Neural cell (in vitro differentiated cells): ENCODE measurements at regions not wholly inside any gene's neighbourhood (a gene's known extent, or its start where the extent isn't known, plus 50 kb on each side); places are given as distances from the start of the nearest gene placed in this dataset.

Experiments
- H2AFZ ChIP-seq: fragments of 200-600, 300-800 bp; sonication (generic), shearing (Covaris generic); 2 replicates; pipeline ENCODE4 v1.6.0; 2014; ENCODE audit warnings: low read depth, mild to moderate bottlenecking, antibody characterized with exemption, low read length, moderate library complexity
- H3F3A ChIP-seq: fragments of 200-600 bp; shearing (Covaris generic); 2 replicates; pipeline ENCODE4 v1.6.1; 2016; ENCODE audit warnings: mild to moderate bottlenecking, moderate library complexity, mixed read lengths, antibody characterized with exemption, low read length; ENCODE audit not compliant: insufficient read depth, poor library complexity, severe bottlenecking
- H3K27ac ChIP-seq: fragments of 200-600, 300-800 bp; sonication (generic), shearing (Covaris generic); 2 replicates; pipeline ENCODE4 v1.5.1; 2014; ENCODE audit warnings: mild to moderate bottlenecking, low read length, moderate library complexity
- H3K27me3 ChIP-seq: fragments of 300-800, 200-600 bp; sonication (generic), shearing (Covaris generic); 2 replicates; pipeline ENCODE4 v1.6.0; 2014; ENCODE audit warnings: mild to moderate bottlenecking, low read depth, low read length, moderate library complexity; ENCODE audit not compliant: insufficient read depth
- H3K36me3 ChIP-seq: fragments of 300-800, 200-600 bp; sonication (generic), shearing (Covaris generic); 2 replicates; pipeline ENCODE4 v1.5.1; 2014; ENCODE audit warnings: mild to moderate bottlenecking, antibody characterized with exemption, low read length, moderate library complexity; ENCODE audit not compliant: insufficient read depth
- H3K4me2 ChIP-seq: fragments of 300-800, 200-600 bp; sonication (generic), shearing (Covaris generic); 2 replicates; pipeline ENCODE4 v1.6.0; 2014; ENCODE audit warnings: mild to moderate bottlenecking, low read length
- H3K4me3 ChIP-seq: fragments of 300-800, 200-600 bp; sonication (generic), shearing (Covaris generic); 2 replicates; pipeline ENCODE4 v1.5.1; 2014; ENCODE audit warnings: mild to moderate bottlenecking, low read length, moderate library complexity
- H3K79me2 ChIP-seq: fragments of 200-600 bp; shearing (Covaris generic); replicated peaks from 2 replicates; pipeline ENCODE4 v1.6.0; 2014; ENCODE audit warnings: mild to moderate bottlenecking, low read length, moderate library complexity; ENCODE audit not compliant: insufficient read depth
- H3K9ac ChIP-seq: fragments of 300-800, 200-600 bp; sonication (generic), shearing (Covaris generic); 2 replicates; pipeline ENCODE4 v1.6.1; 2016; ENCODE audit warnings: mild to moderate bottlenecking, low read length, mixed read lengths
- H3K9me2 ChIP-seq: fragments of 200-600 bp; shearing (Covaris generic); 2 replicates; pipeline ENCODE4 v1.6.1; 2016; ENCODE audit warnings: mild to moderate bottlenecking, low read length, mixed read lengths; ENCODE audit not compliant: insufficient read depth
- H3K9me3 ChIP-seq: fragments of 200-600, 300-800 bp; sonication (generic), shearing (Covaris generic); 2 replicates; pipeline ENCODE4 v1.6.1; 2016; ENCODE audit warnings: mild to moderate bottlenecking, mixed run types, low read length, moderate library complexity, mixed read lengths
- H4K20me1 ChIP-seq: fragments of 200-600 bp; shearing (Covaris generic); 2 replicates; pipeline ENCODE4 v1.6.1; 2016; ENCODE audit warnings: mild to moderate bottlenecking, mixed run types; ENCODE audit not compliant: insufficient read depth
- CTCF ChIP-seq: fragments of 450-650 bp; IDR thresholded peaks from 2 replicates; pipeline ENCODE4 v1.5.1; 2014; ENCODE audit warnings: antibody characterized with exemption, mild to moderate bottlenecking, moderate library complexity; ENCODE audit not compliant: poor library complexity, severe bottlenecking
- EP300 ChIP-seq: fragments of 450-650 bp; conservative IDR thresholded peaks from 2 replicates; pipeline ENCODE4 v1.6.1; 2014; ENCODE audit warnings: antibody characterized with exemption, mild to moderate bottlenecking, moderate library complexity; ENCODE audit not compliant: poor library complexity, severe bottlenecking
- EZH2 ChIP-seq: fragments of 200-600, 300-800 bp; shearing (Covaris generic), sonication (generic); IDR thresholded peaks from 2 replicates; pipeline ENCODE4 v1.6.1; 2014; ENCODE audit warnings: antibody characterized with exemption, low read length, borderline replicate concordance, mild to moderate bottlenecking; ENCODE audit not compliant: insufficient read depth, poor library complexity, severe bottlenecking
- MXI1 ChIP-seq: fragments of 450-650 bp; conservative IDR thresholded peaks from 2 replicates; pipeline ENCODE4 v1.6.1; 2014; ENCODE audit warnings: antibody characterized with exemption, mild to moderate bottlenecking; ENCODE audit not compliant: poor library complexity, severe bottlenecking
- POLR2AphosphoS5 ChIP-seq: IDR thresholded peaks from 2 replicates; pipeline ENCODE4 v1.6.1; 2012
- RAD21 ChIP-seq: fragments of 450-650 bp; conservative IDR thresholded peaks from 2 replicates; pipeline ENCODE4 v1.6.1; 2014; ENCODE audit warnings: antibody characterized with exemption, mild to moderate bottlenecking, moderate library complexity
- REST ChIP-seq: IDR thresholded peaks from 2 replicates; pipeline ENCODE4 v1.6.1; 2012; ENCODE audit warnings: borderline replicate concordance
- SMC3 ChIP-seq: fragments of 450-650 bp; conservative IDR thresholded peaks from 2 replicates; pipeline ENCODE4 v1.6.1; 2014; ENCODE audit warnings: antibody characterized with exemption, mild to moderate bottlenecking, moderate library complexity; ENCODE audit not compliant: poor library complexity
- TAF1 ChIP-seq: IDR thresholded peaks from 2 replicates; pipeline ENCODE4 v1.6.1; 2012; ENCODE audit warnings: low read depth

- no peak overlapping the region for H3K9ac ChIP-seq
These were observed 250.9 kb upstream of the CRY1 start for GRCh38 chr12:107344035-107344808.

GRCh38 chr12:107347261-107347660 lies 253.9 kb upstream of the CRY1 start:
- Histone ChIP-seq H3K9me3 (no peaks in the 10 kb centered on the region), H4K20me1 (no peaks in the 10 kb centered on the region), H3K4me2 (no peak overlapping the region), H2AFZ (no peak overlapping the region), H3K9ac (no peak overlapping the region), H3K36me3 (no peaks in the 10 kb centered on the region), H3K79me2 (no peaks in the 10 kb centered on the region), H3K27me3 (no peaks in the 10 kb centered on the region), H3K9me2 (no peaks in the 10 kb centered on the region), H3K27ac (no peak overlapping the region), H3F3A (no peaks in the 10 kb centered on the region), H3K4me3 (no peak overlapping the region)
- no peak for TF ChIP-seq CTCF
- TF ChIP-seq EZH2 = no peak
- TF ChIP-seq MXI1 = no peak
- TF ChIP-seq SMC3 = no peak
- no peak for TF ChIP-seq POLR2AphosphoS5
- TF ChIP-seq EP300 = no peak
- no peak for TF ChIP-seq RAD21
- TF ChIP-seq TAF1 = no peak

More at GRCh38 chr12:107344035-107344808, 250.9 kb upstream of the CRY1 start:
- Histone ChIP-seq H3K27me3 (no peaks in the 10 kb centered on the region), H2AFZ (no peak overlapping the region), H3K4me2 (no peak overlapping the region), H3K9me2 (no peaks in the 10 kb centered on the region), H3K79me2 (no peaks in the 10 kb centered on the region), H3F3A (no peaks in the 10 kb centered on the region), H3K9me3 (no peaks in the 10 kb centered on the region), H4K20me1 (no peaks in the 10 kb centered on the region), H3K4me3 (no peak overlapping the region), H3K27ac (no peak overlapping the region), H3K36me3 (no peaks in the 10 kb centered on the region)
- TF ChIP-seq TAF1 (no peak), POLR2AphosphoS5 (no peak), CTCF (no peak), EZH2 (no peak), REST (no peak), RAD21 (no peak), MXI1 (no peak), SMC3 (no peak), EP300 (no peak)
